ENCODE measurements at regions not wholly inside any gene's neighbourhood (a gene's known extent, or its start where the extent isn't known, plus 50 kb on each side); places are given as distances from the start of the nearest gene placed in this dataset.

DNA sequence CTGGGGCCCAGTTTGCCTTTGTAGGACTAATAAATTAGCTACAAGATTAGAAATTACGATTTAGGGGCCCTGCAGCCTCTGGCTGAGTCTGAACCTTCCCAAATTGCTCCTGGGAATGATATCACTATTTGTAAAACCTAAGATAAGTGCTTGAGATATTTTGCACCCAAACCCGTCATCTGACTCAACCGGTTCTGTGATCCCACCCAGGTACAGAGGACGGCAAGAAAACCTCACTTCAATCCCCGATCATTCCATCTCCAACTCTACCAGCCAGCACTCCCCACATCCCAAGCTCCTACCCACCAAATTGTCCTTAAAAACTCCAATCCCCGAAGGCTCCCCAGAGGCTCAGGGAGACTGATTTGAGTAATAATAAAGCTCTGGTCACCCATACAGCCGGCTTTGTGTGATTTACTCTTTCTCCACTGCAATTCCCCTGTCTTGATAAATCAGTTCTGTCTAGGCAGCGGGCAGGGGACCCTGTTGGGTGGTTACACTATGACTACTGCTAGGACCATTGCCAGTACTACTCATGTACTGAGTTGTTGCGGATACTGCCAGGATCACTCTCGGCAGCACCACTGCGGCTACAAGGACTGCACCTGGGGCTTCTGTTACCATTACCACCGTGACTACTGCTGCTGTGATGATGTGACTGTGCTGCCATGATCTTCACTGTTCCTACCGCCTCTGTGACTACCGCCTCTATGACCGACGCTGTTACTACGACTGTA lies 73.1 kb downstream of the IRF8 start:
- no peak overlapping the region for H3K4me3 ChIP-seq (ENCODE audit: low read depth, low read length)
- TF ChIP-seq, protein P1, sequence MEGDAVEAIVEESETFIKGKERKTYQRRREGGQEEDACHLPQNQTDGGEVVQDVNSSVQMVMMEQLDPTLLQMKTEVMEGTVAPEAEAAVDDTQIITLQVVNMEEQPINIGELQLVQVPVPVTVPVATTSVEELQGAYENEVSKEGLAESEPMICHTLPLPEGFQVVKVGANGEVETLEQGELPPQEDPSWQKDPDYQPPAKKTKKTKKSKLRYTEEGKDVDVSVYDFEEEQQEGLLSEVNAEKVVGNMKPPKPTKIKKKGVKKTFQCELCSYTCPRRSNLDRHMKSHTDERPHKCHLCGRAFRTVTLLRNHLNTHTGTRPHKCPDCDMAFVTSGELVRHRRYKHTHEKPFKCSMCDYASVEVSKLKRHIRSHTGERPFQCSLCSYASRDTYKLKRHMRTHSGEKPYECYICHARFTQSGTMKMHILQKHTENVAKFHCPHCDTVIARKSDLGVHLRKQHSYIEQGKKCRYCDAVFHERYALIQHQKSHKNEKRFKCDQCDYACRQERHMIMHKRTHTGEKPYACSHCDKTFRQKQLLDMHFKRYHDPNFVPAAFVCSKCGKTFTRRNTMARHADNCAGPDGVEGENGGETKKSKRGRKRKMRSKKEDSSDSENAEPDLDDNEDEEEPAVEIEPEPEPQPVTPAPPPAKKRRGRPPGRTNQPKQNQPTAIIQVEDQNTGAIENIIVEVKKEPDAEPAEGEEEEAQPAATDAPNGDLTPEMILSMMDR (IDR thresholded peaks at IDR 0.05; ENCODE audit: insufficient read depth, low read length), result no peak
- no peak for DNase-seq (ENCODE audit: low read depth)

DNA sequence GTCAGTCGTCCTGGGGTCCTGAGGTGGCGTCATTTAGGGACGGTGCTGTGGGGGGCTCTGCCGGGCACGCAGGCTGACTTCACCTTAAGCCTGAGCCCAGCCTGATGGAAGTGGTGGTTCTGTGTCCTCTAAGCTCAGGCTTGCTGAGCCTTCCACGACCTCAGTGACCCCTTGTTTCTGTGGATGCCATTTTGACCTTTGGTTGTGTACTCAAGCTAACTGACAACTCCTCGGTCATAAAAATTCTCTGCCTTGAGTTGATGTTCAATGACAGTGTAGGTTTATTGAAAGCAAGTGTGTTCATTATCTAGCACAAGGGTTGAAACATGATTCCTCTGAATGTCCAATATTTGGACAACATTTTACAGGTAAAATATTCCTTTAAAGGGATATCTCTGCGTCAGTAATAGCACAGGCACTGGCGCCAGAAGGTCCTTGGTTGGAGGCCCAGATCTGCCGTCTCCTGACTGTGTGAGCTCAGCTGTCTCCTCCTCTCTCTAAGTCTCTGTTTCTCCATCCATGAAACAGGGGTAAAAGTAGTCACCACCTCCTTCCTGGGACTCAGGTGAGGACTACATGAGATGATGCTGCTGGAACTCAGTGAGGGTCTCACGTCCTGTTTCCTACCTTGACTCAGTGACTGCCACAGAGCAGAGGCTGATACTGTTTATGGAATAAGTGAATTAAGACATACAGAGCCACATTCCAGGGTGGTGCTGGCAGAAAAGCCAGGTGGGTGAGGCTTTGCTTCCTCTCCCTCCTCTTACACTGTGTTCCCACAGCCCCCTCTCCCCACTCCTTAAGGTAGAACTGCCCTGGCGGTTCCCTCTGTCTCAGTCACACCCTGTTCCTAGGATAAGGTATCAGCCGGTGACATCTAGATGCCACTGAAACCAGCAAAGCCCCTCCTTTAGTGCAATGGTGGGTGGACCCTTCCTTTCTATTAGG lies 75.7 kb downstream of the IRF8 start:
- TF ChIP-seq, protein P1 (IDR thresholded peaks at IDR 0.05; ENCODE audit: insufficient read depth, low read length), result no peak
- no peak for DNase-seq (ENCODE audit: low read depth)
- no peak overlapping the region for H3K4me3 ChIP-seq (ENCODE audit: low read depth, low read length)

DNA sequence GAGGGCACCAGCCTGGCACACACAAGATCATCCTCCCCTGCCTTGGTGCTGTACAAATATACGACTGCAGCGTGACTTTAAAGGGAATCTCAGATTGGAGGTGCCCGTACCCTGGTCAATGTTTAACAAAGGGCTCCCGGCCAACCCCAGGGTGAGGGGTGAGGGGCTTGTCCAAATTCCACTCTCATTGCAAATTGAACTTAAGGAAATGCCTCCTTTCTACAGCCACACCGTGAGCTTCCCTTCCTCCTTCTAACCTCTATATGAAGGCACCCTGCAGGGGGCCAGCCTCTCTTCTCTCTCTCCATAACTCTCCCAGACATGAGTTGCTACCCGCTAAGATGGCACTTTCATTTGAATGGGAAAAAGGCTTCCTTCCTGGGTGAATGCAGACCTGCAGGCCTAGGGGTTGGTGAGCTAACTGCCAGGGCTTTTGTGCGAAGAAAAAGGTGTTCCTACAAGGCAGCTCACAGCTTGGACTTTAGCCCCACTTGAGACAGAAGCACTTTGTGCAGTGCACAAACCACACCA lies 76.6 kb downstream of the IRF8 start:
- TF ChIP-seq, protein P1 (IDR thresholded peaks at IDR 0.05; ENCODE audit: insufficient read depth, low read length), result no peak
- H3K4me3 ChIP-seq (ENCODE audit: low read depth, low read length), result no peak overlapping the region
- no peak for DNase-seq (ENCODE audit: low read depth)

DNA sequence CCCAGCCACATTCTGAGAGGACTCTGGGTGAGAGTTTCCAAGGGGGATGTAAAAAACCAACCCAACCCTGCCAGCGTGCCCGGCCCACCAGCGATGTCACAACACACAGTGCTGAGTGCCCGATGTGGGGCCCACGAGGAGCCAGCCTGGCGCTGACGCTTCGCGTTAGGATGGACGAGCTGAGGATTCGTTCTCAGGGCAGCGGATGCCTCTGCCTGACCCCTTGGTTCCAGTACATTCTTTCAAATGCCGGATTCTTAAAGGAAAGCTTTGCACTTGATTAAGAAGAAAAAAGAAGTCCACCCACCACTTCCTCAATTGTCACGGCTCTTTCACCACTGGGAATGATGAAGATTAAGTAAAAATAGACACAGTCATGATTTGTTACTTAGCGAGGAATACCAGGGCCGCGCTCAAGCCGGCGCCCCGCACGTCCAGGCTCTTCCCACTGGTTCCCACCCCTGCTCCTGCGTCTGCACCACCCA lies 79.4 kb downstream of the IRF8 start:
- no peak for DNase-seq (ENCODE audit: low read depth)
- TF ChIP-seq, protein P1 (IDR thresholded peaks at IDR 0.05; ENCODE audit: insufficient read depth, low read length), result no peak
- H3K4me3 ChIP-seq (ENCODE audit: low read depth, low read length), result no peak overlapping the region

DNA sequence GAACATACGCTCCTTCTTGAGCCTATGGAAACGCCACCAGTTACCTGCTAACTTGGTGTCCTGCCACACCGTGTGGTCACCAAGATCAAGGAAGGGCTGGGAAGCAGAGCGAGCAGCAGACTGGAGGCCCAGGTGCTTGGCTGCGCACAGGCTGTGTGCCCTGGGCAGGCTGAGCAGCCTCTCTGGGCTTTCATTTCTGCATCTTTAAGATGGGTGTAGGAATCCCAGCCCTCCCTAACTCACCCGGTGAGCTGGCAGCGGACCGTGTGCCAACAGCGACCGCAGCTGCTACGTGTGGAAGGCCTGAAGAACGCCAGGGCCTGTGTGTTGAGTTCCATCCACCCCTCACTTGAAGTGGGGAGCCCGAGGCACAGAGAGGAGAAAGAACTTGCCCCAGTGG lies 80.0 kb downstream of the IRF8 start:
- TF ChIP-seq, protein P1 (IDR thresholded peaks at IDR 0.05; ENCODE audit: insufficient read depth, low read length), result no peak
- DNase-seq (ENCODE audit: low read depth), result no peak
- H3K4me3 ChIP-seq (ENCODE audit: low read depth, low read length), result no peak overlapping the region

DNA sequence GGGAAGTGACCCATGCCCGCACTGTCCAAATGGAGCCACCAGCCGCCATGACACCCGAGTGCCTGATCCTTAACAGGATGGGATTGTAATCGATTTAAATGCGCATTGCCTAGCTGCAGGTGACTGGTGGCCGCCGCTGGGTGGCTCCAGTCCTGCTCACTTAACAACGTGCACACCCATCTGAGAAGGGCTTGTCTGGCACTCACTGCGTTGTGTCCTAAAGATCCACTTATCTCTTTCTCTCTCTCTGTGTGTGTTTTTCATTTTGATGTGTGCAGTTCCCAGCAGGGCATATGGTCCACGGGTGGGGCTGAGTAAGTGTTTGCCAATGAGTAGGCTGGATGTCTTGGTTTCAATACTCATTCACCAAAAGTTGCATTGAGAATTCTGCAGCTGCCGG lies 80.6 kb downstream of the IRF8 start:
- TF ChIP-seq, protein P1 (IDR thresholded peaks at IDR 0.05; ENCODE audit: insufficient read depth, low read length), result no peak
- H3K4me3 ChIP-seq (ENCODE audit: low read depth, low read length), result no peak overlapping the region
- no peak for DNase-seq (ENCODE audit: low read depth)

Measured in fibroblast of the aortic adventitia (primary cell).